Endodermal cell (in vitro differentiated cells): ENCODE measurements at regions not wholly inside any gene's neighbourhood (a gene's known extent, or its start where the extent isn't known, plus 50 kb on each side); places are given as distances from the start of the nearest gene placed in this dataset.
"Not testable (repeated sequence)": the region's sequence is repeated elsewhere in the genome, so short reads cannot be mapped to it uniquely, and the experiment has no call there.

Experiments
- DNase-seq: peaks from one replicate; pipeline ENCODE4 v3.0.0-alpha.2; 2017
- H3K27ac ChIP-seq: 2 replicates; pipeline ENCODE4 v1.5.1; 2013; ENCODE audit warnings: mild to moderate bottlenecking, low read depth, low read length, moderate library complexity
- H3K27me3 ChIP-seq: 2 replicates; pipeline ENCODE4 v1.6.1; 2013; ENCODE audit warnings: mild to moderate bottlenecking, low read length, moderate library complexity; ENCODE audit not compliant: insufficient read depth, control insufficient read depth, poor library complexity, severe bottlenecking
- H3K36me3 ChIP-seq: 2 replicates; pipeline ENCODE4 v1.7.0; 2013; ENCODE audit warnings: mild to moderate bottlenecking, low read length, moderate library complexity; ENCODE audit not compliant: control insufficient read depth, insufficient read depth
- H3K4me1 ChIP-seq: one replicate; pipeline ENCODE4 v1.7.0; 2013; ENCODE audit warnings: low read length; ENCODE audit not compliant: control insufficient read depth, insufficient read depth
- H3K4me3 ChIP-seq: 2 replicates; pipeline ENCODE4 v1.5.1; 2013; ENCODE audit warnings: mild to moderate bottlenecking, low read length, moderate library complexity
- H3K9ac ChIP-seq: 2 replicates; pipeline ENCODE4 v1.6.1; 2013; ENCODE audit warnings: mild to moderate bottlenecking, low read length, moderate library complexity; ENCODE audit not compliant: poor library complexity, severe bottlenecking; ENCODE audit errors: extremely low read depth
- H3K9me3 ChIP-seq: 2 replicates; pipeline ENCODE4 v1.6.1; 2013; ENCODE audit warnings: mild to moderate bottlenecking, low read length, moderate library complexity; ENCODE audit not compliant: control insufficient read depth
- H3K27ac Mint-ChIP-seq: 2 replicates; pipeline ENCODE4 v1.8.0; 2020; ENCODE audit warnings: mixed read lengths
- H3K27me3 Mint-ChIP-seq: 2 replicates; pipeline ENCODE4 v1.8.0; 2021; ENCODE audit warnings: mild to moderate bottlenecking, mixed read lengths; ENCODE audit not compliant: insufficient read depth
- H3K36me3 Mint-ChIP-seq: 2 replicates; pipeline ENCODE4 v1.8.0; 2020; ENCODE audit warnings: low read depth, mixed read lengths
- H3K4me1 Mint-ChIP-seq: 2 replicates; pipeline ENCODE4 v1.8.0; 2020; ENCODE audit warnings: mixed read lengths
- H3K4me3 Mint-ChIP-seq: 2 replicates; pipeline ENCODE4 v1.8.0; 2020; ENCODE audit warnings: mild to moderate bottlenecking, moderate library complexity, mixed read lengths
- H3K9me3 Mint-ChIP-seq: 2 replicates; pipeline ENCODE4 v1.8.0; 2020; ENCODE audit warnings: mild to moderate bottlenecking, mixed read lengths
- CTCF ChIP-seq: fragments of 200-600 bp; sonication (generic); conservative IDR thresholded peaks from 2 replicates; pipeline ENCODE4 v1.5.0; 2021; ENCODE audit warnings: antibody characterized with exemption, mild to moderate bottlenecking
- WGBS, 2 experiments: methylation state at CpG; one replicate each; pipeline versions ENCODE4 v1.1.5 to v1.1.7; 2013; ENCODE audit warnings: missing lambda C conversion rate in 2 of 2, mixed read lengths in 1 of 2; ENCODE audit not compliant: insufficient coverage in 1 of 2, insufficient read length in 1 of 2; 5-methylcytosine and 5-hydroxymethylcytosine counted together

DNA sequence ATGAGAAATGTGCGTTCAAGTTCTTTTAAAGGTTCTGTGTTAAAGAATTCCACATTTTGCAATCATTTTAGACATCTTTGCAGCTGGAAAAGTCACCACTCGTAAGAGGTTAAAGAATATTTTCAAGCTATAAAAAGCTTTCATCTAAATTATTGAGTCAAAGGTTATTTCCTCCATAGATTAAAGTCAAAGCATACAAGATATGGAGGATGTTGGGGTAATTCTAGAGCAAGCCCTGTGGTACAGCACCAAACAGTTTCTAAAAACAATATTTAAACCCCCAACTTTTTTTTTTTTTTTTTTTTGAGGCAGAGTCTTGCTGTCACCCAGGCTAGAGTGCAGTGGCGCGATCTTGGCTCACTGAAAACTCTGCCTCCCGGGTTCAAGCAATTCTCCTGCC lies 1299.8 kb upstream of the TMEM132C start:
- Histone ChIP-seq H3K36me3 (no peaks in the 10 kb centered on the region), H3K4me1 (no peaks in the 10 kb centered on the region), H3K4me3 (no peak overlapping the region), H3K27me3 (no peaks in the 10 kb centered on the region), H3K9ac (no peak overlapping the region), H3K27ac (no peak overlapping the region), H3K9me3 (no peaks in the 10 kb centered on the region)
- H3K27me3 Mint-ChIP-seq, result peaks cover 6% of the 10 kb centered on the region
- H3K36me3 Mint-ChIP-seq, result no peaks in the 10 kb centered on the region
- peaks cover 2% of the 10 kb centered on the region for H3K9me3 Mint-ChIP-seq
- no peak for DNase-seq
- no peak overlapping the region for H3K4me3 Mint-ChIP-seq
- H3K4me1 Mint-ChIP-seq, result no peaks in the 10 kb centered on the region
- no peak for TF ChIP-seq CTCF
- H3K27ac Mint-ChIP-seq, result no peak overlapping the region
- 90 to 91% methylated on average over 4 to 5 of the region's 5 CpGs for WGBS, 2 experiments

GRCh38 chr12:126974779-126975178 lies 1292.2 kb upstream of the TMEM132C start:
- no peak overlapping the region for H3K9ac ChIP-seq
- no peak overlapping the region for H3K27ac Mint-ChIP-seq
- H3K36me3 Mint-ChIP-seq, result no peaks in the 10 kb centered on the region
- peak; percentile 68 for TF ChIP-seq CTCF
- H3K27ac ChIP-seq, result no peak overlapping the region
- H3K4me3 Mint-ChIP-seq, result no peak overlapping the region
- H3K27me3 ChIP-seq, result no peaks in the 10 kb centered on the region
- peak; percentile 80 for DNase-seq
- no peaks in the 10 kb centered on the region for H3K36me3 ChIP-seq
- no peaks in the 10 kb centered on the region for H3K4me1 Mint-ChIP-seq
- no peaks in the 10 kb centered on the region for H3K9me3 Mint-ChIP-seq
- H3K4me1 ChIP-seq, result no peaks in the 10 kb centered on the region
- no peak overlapping the region for H3K4me3 ChIP-seq
- WGBS, 2 experiments, result 60 to 76% methylated on average over 1 to 3 of the region's 3 CpGs
- H3K27me3 Mint-ChIP-seq, result peaks cover 2% of the 10 kb centered on the region
- no peaks in the 10 kb centered on the region for H3K9me3 ChIP-seq

DNA sequence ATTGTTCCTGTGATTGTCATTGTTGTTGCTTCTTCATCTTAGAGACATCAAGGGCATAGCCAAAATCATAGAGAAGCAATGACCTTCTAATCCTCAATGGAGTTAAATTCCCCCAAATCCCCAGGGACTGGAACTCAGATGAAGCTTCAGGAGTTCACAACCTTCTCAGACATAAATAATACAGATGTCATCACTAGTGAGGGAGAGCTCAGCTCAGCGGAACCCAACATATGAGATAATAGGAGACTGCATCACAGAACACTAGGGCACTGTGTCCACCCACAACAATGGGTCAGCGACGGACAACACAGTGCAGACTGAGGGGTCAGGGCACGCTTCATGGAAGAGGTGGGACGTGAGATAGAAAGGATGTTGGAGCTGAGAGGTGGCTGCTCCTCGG lies 1290.4 kb upstream of the TMEM132C start:
- Mint-ChIP-seq H3K4me3 (no peak overlapping the region), H3K27me3 (peaks cover 2% of the 10 kb centered on the region), H3K27ac (no peak overlapping the region), H3K9me3 (no peaks in the 10 kb centered on the region), H3K36me3 (no peaks in the 10 kb centered on the region), H3K4me1 (no peaks in the 10 kb centered on the region)
- DNase-seq, result no peak
- Histone ChIP-seq H3K9ac (no peak overlapping the region), H3K36me3 (no peaks in the 10 kb centered on the region), H3K4me1 (no peaks in the 10 kb centered on the region), H3K9me3 (no peaks in the 10 kb centered on the region), H3K4me3 (no peak overlapping the region), H3K27me3 (no peaks in the 10 kb centered on the region), H3K27ac (no peak overlapping the region)
- TF ChIP-seq CTCF, result no peak
- 90 to 100% methylated on average over 1 to 6 of the region's 6 CpGs for WGBS, 2 experiments

GRCh38 chr12:126979564-126979963 lies 1287.4 kb upstream of the TMEM132C start:
- DNase-seq, H3K27me3 ChIP-seq, H3K9me3 ChIP-seq, H3K36me3 Mint-ChIP-seq, H3K27me3 Mint-ChIP-seq, H3K4me1 ChIP-seq, H3K27ac ChIP-seq, H3K9ac ChIP-seq, H3K4me3 ChIP-seq, H3K4me3 Mint-ChIP-seq, H3K4me1 Mint-ChIP-seq, H3K27ac Mint-ChIP-seq, H3K36me3 ChIP-seq: not testable (repeated sequence)
- H3K9me3 Mint-ChIP-seq, result peaks cover 15% of the 10 kb centered on the region
- 83% methylated on average over 2 of the region's 2 CpGs; no CpG with 5 or more reads in 1 of the 2 experiments for WGBS, 2 experiments
